ENCODE measurements at regions not wholly inside any gene's neighbourhood (a gene's known extent, or its start where the extent isn't known, plus 50 kb on each side); places are given as distances from the start of the nearest gene placed in this dataset.

DNA sequence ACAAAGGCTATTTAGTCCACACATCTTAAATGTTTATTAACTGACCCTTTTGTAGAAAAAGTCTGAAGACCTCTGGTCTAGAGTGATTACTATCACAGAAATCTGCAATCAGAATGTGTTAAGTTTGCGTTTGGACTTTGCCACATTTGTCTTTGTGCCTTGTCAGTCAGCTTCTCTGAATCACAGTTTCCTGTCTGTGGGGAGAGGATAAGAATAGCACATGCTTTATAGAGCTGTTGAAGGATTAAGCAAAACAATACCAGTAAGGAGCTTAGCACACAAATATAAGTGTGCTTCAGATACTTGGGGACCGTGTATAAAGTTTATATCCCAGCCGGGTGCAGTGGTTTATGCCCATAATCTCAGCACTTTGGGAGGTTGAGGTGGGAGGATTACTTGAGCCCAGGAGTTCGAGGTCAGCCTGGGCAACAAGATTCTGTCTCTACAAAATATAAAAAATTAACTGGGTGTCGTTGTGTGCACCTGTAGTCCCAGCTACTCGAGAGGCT, 63.0 kb upstream of the BTG1 start:
- peak; percentile 4 for DNase-seq

DNA sequence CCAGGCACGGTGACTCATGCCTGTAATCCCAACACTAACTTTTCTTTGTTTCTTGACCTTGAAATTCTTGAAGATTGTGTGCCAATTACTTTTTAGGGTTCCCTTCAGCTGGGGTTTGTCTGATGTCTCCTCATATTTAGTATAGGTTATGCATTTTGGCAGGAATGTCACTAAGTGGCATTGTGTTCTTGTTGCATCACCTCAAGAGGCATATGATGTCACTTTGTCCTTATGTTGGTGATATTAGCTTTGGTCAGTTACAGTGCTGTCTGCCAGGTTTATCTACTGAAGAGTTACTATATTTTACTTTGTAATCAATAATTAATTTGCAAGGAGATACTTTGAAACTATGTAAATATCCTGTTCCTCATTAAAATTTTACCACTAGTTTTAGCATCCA, 61.0 kb upstream of the BTG1 start:
- DNase-seq: no peak

- DNase-seq: no peak
These were observed 60.4 kb upstream of the BTG1 start for GRCh38 chr12:92206011-92206410.

- DNase-seq: no peak
These were observed 54.4 kb upstream of the BTG1 start for GRCh38 chr12:92199819-92200576.

DNA sequence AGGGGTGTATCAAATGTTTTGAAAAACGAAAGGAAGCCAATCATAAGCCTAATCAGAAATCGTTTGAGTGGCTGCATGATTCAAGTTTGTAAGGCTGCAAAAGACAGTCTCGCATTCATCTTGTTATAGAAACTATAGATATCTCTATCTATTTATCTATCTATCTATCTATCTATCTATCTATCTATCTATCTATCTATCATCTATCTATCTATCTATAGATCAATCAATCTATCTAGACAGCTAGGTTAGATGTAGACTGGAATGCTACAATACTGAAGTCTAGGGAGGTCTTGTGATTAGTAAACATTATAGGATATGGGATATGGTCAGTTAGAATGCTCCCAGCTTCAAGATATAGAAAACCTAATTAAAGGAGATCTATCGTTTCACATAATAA, 52.2 kb upstream of the BTG1 start:
- no peak for DNase-seq

GRCh38 chr12:92196368-92196767, 50.7 kb upstream of the BTG1 start:
- no peak for DNase-seq
